GM11168 (cell line): ENCODE measurements at regions not wholly inside any gene's neighbourhood (a gene's known extent, or its start where the extent isn't known, plus 50 kb on each side); places are given as distances from the start of the nearest gene placed in this dataset.
"Not testable (repeated sequence)": the region's sequence is repeated elsewhere in the genome, so short reads cannot be mapped to it uniquely, and the experiment has no call there.

Experiments
- in situ Hi-C: fragments of 300-500 bp; cut with MboI; formaldehyde crosslinking; loops from one replicate; pipeline ENCODE4 v1.12.0; 2022; ENCODE audit warnings: low sequenced_read_pairs; ENCODE audit not compliant: unreplicated experiment

DNA sequence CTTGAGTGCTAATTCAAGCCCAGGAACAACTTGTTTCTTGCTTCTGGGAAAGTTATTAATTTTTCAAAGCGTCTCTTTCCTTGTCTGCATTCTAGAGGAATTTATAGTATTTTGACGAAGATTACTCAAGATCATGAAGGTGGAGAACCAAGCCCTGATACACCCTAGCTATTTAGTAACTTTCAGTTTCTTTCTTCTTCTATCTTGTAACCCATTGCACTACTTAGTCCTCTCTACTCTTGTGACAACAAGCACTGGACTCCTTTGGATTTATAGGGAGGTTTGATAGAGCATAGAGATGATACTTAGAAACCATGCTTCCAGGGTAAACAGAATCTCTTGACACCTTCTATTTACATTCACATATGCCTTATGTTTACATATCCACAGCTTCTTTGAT lies 203.3 kb upstream of the GRM7 start:
- in situ Hi-C loops: no loop called here

DNA sequence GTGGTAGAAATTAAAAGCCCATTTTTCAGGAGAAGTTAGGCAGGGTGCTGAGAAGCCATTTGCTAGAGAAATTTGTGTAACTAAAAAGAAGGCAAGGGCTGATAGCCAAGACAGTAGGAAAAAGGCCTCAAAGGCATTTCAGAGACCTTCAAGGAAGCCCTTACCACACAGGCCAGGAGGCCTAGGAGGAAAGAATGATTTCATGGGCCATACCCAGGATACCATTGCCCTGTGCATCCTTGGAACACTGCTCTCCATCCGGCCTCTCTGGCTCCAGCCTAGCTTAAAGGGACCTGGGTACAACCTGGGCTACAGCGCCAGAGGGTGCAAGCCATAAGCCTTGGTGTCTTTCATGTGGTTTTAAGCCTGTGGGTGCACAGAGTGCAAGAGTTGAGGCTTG lies 193.6 kb upstream of the GRM7 start:
- in situ Hi-C loops: no loop called here

DNA sequence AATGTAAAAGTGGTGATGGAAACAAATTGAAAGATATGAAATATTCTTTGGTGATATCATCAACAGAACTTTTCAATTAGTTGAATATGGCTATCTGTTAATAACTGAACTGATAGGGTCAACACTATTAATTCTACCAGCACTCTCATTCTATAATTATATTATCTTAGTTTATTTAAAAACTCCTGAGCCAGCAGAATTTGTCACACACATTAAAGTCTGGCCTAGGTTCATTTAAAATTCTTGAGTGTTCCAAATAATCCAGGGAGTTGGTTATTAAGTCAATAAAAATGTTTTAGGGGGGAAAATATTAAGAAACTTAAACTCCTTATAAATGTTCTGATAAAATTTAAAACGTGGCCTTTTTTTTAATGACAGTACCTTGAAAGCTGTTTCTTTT lies 189.6 kb upstream of the GRM7 start:
- in situ Hi-C loops: no loop called here

DNA sequence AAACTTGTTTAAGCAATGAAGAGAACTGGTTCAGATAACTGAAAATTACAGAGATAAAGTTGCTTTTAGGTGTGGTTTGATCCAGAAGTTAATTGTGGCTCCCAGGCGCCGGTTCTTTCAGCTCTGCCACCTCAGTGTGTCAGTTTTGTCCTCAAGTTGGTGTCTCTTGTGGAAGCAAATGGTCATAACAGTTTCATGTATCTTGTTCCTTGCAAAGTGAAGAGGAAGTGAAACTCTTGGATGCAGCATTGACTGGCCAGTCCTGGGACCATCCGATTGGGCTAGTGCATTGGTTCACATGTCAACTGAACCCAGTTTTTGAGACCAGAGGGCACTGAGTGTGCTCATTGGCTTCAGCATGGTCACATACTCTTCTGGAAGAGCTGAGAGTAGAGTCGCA lies 181.4 kb upstream of the GRM7 start:
- in situ Hi-C loops: no loop called here

DNA sequence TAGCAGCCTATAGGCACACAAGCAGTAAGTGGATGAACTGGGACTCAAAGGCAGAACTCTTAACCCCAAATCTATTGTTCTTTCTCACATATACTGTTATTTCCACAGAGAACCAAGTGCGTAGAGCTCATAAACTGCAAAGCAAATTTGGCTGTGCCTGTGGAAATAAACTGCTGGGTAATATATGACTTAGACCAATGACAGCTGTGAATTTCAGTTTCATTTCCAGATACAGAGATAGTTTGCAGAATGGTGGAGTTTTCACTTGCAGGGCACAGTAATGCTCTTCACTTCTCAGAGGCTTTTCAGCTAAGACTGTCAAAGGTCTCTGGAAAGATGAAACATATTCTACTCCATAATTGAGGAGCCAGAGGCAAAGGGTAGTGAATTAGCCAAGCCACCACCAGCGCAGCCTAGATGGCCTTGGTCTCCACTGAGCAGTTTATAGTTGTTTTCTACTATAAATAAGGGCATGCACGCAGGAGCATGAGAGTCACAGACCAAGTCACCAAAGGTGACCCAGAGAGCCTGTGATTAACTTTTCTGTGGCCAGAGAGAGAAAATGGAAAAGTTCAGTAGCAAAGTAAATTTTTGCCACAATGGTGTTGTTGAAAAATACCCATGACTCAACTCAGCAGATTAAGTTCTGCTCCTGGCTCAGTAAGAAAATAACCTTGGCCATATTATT lies 180.7 kb upstream of the GRM7 start:
- in situ Hi-C loops: no loop called here

DNA sequence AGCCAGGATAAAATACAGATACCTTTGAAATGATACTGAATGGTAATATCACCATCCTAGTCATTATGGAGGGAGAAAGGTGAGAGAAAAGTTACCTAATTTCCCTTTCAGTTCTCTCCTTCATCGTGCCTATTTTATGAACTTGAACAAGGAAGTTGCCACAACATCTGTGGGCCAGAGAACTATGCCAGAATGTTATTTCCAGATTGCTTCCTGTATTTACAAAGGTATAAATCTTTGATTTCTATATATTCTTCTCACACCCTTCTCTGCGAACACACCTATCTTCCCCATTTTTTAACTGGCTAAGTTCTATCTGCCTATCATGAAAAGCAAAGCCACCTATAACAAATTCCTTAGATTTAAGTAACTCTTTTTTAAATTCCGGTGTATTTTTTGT lies 163.6 kb upstream of the GRM7 start:
- in situ Hi-C loops: no loop called here

DNA sequence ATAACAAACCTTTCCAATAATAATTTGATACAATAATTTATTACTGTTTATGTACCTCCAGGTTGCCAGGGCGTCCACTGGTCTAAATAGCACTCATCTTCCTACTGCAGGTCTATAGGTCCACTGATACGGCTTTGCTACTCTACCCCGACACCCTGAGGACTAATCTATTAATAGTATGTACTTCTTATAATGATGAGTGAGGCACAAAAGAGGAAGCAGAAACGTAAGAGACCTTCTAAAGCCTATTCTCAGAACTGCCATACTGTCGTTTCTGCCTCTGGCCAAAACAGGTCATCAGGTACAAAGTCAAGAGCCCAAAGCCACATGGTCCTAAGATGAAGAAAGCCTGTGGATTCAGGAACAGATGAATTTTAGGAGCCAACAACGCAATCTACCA lies 163.2 kb upstream of the GRM7 start:
- in situ Hi-C loops: no loop called here

DNA sequence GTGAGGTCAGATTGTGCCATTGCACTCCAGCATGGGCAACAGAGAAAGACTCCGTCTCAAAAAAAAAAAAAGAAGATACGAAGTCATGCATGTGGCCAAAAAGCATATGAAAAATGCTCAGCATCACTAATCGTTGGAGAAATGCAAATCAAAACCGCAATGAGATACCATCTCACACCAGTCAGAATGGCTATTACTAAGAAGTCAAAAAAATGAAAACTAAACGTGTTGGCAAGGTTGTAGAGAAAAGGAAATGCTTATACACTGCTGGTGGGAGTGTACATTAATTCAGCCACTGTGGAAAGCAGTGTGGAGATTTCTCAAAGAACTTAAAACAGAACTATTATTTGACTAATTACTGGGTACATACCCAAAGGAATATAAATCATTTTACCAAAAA lies 156.1 kb upstream of the GRM7 start:
- in situ Hi-C loops: not testable (repeated sequence)

DNA sequence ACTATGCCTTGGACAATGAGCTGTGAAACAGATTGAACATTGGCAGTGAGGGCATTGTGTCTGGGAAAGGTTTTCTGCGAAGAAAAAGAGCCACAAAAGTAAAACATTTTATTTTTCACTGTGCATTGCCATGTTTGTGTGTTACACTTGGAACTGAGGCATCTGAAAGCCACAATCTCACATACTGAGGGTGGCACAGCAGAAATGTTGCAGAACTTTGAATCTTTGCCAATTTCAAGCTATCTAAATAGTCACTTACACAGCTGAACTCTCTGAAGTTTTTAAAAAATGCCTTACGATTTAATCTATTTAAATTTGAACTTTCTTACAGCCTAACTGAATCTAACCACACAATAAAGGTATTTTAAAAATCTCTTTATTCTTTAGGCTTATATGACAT lies 154.1 kb upstream of the GRM7 start:
- in situ Hi-C loops: no loop called here

DNA sequence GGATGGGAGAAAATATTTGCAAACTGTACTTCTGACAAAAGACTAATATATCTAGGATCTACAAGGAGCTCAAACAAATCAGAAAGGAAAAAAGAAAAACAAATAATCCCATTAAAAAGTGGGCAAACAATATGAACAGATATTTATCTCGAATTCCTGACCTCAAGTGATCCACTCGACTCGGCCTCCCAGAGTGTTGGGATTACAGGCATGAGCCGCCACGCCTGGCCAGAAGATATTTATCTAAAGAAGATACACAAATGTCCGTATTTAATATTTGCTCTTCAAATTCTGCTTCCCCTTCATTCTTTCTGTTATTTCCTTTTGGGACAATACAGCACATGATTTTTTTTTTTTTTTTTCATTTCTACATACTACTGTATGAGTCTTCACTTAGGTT lies 151.7 kb upstream of the GRM7 start:
- in situ Hi-C loops: no loop called here

DNA sequence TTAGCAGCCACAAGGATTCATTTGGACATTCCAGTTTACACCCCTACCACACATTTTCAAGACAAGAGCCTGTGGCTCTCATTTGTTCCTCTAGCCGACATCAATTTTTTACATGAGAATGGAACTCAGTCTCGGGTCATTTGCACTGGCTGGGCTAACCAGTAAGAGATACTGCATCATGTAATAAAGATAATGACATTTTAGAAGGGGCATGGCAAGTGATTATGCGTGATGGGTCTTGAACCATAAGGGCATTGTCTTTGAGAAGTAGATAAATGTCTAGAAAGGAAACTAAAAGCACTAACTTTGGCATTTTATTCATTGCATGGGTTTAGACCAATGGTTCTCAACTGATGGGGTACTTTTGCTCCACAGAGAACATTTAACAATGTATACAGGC lies 146.0 kb upstream of the GRM7 start:
- in situ Hi-C loops: no loop called here

DNA sequence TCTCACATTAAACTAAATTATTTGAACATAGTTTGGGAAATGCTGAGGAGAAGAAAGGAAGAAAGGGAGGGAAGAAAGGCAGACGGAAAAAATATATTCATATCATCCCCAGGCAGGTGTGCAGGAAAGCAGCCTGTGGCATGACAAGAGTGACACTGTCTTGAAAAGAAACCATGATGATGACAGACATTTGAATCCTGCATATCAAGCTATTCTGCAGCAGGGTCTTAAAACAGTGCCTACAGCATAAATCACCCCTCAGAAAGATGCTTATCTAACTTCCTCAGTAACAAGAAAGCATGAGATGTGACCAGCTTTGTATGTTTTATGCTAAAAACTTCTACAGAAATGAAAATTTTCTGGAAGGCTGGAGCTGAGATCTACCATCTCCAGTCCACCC lies 144.5 kb upstream of the GRM7 start:
- in situ Hi-C loops: no loop called here

DNA sequence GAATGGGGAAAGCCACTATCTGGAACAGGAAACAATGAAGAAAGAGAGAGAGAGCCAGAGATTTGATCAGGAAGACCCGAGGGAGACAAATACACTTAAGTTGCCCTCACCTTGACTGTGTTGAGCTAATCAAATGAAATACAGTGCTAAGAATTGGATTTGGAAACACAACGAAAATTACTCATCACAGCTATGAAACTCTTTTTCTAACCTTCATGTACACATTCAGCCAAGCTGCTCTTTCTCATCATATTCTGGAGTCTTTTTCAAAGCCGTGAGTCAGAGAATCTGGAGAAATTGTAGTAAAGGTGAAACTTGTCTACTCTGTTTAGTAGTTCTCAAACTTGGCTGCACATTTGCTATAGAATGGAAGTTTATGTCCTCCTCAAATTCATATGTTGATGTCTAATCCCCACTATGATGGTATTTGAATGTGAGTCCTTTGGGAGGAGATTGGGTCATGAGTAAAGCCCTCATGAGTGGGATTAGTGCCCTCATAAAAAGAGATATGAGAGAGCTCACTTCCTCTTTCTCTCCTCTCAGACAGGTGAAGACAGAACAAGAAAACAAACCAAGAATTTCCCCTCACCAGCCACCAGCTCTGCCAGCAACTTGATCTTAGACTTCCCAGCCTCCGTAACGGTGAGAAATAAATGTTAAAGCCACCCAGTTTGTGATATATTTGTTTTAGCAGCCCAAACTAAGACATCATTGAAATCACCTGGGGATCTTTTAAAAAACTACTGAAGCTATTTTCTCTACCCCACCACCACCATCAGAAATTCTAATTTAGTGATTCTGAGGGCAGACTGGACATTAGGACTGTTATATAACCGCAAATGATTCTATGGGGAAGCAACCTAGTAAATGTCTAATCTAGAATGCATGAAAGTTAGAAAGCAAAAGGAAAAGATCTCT lies 143.6 kb upstream of the GRM7 start:
- in situ Hi-C loops: no loop called here

DNA sequence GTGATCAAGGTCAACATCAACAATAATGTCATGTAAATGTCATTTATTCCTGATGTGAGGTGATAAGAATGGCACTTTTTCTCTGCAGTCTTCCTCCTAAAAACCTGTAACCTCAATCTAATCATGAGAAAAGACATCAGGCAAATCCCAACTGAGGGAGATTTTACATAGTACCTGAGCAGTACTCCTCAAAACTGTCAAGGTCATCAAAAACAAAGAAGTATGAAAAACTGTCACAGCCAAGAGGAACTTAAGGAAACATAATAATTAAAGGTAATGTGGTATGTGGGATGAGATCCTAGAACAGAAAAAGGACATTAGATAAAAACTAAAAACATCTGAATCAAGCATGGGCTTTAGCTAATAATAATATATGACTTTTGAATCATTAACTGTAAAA lies 140.9 kb upstream of the GRM7 start:
- in situ Hi-C loops: no loop called here

DNA sequence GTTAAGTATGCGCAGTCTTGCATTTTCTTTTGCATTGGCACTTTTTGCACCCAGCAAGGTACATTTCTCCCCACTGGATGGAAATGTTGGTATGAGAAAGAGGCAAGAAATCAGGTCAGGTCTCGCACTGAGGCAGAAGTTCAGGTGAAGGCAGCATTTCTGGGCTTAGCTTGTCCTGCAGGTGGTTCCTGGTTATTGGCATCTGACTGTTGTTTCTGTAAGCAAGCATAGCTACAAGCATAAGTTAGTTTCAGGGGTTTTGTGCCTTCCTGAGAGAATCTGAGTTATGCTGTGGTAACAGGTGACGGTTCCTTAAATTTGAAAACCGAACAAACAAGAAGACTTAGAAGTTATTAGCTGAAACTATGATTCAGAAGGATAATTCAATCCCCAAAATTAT lies 139.4 kb upstream of the GRM7 start:
- in situ Hi-C loops: no loop called here

DNA sequence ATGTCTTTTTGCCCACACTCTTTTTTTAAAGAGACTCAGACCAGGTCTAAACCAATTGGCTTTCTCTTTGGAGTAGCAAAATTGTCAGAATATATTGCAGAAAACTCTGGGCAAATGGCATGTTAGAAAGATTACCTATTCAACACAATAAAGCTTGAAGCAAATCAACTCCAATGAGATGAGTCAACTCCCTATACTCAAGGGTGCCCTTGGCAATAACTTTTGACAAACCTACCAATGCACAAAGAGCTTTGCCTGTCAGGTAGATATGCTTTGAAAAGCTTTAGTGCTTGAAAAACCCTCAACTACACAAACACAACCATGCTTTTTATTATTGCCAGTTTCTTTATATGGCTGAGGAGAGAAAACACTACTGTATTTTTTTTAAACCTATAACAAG lies 137.7 kb upstream of the GRM7 start:
- in situ Hi-C loops: no loop called here

DNA sequence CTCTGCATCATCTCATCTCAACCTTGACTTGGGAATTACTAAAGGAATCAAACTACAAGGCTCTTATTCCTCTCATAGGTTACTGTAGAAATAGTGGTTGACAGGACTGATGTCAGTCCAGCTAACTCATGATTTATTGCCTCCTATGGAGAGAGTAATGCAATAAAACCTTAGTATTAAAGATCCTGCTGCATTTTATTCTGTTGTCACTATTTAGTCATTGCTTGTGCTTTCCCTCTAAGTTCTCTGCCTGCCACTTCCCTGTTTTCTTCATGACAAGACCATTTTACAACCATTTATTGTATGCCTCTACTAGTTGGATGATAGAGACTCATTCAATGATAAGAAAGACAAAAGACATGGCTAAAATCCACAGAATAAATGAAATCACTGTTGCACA lies 134.1 kb upstream of the GRM7 start:
- in situ Hi-C loops: no loop called here

DNA sequence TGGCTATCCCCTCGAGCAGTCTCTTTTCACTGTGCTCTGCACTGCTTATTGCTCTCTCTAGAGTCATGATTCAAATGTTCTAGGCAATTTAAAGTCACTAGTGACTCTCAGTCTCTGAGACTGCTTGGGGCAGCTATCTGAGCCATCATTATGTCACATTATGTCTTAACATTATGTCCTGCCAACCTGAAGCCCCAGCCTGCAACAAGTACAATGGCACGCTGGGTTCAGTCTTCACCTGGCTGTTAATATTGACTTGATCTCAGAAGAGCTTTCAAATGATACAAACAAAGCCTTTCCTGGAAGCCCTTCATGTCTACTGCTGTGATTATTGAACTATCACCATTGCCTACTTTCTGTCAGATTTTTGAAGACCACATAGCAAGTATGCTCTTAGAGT lies 128.1 kb upstream of the GRM7 start:
- in situ Hi-C loops: no loop called here

DNA sequence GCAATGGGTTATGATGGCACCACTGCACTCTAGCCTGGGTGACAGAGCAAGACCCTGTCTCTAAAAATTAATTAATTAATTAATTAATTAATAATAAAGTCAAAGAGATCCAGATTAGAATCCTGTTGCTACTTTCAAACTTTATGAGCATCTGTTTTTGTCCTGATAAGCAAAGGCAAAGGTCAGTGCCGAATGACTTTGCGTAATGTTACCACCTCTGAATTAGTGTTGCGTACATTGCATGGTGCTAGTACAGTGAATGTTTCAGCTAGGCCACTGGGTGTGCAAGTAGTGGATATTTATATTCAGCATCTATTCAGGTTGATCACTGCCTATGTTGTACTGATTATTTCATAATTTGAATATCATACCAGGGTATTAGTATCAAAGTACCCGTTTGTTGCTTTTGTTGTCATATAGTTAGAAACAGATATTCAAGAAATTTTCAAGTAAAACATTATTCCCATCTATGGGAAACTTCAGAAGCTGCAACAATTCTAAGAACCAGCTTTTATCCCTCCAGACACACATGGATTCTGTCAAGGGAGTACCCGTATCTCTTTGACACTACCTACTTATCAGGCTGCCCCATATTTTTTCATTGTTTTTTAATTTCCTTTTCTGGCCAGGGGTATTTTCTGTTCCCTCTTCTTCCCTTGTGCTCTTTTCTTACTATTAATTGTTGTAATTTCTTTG lies 127.1 kb upstream of the GRM7 start:
- in situ Hi-C loops: no loop called here

DNA sequence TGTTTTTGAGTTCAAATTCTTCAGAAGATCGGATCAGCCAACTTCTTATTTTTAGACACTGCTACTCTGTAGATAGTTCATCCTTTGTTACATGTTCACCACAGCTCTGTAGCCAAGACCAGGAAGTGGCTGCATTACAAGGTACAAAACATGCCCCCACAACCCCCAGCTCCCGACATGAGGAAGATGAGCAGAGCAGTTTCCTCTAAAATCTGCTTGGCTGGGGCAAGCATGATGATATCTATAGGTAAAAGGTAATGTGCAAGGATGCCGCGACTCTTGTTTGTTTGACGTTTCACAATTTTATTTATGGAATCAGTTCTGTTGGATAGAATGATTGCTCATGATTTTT lies 126.5 kb upstream of the GRM7 start:
- in situ Hi-C loops: no loop called here

DNA sequence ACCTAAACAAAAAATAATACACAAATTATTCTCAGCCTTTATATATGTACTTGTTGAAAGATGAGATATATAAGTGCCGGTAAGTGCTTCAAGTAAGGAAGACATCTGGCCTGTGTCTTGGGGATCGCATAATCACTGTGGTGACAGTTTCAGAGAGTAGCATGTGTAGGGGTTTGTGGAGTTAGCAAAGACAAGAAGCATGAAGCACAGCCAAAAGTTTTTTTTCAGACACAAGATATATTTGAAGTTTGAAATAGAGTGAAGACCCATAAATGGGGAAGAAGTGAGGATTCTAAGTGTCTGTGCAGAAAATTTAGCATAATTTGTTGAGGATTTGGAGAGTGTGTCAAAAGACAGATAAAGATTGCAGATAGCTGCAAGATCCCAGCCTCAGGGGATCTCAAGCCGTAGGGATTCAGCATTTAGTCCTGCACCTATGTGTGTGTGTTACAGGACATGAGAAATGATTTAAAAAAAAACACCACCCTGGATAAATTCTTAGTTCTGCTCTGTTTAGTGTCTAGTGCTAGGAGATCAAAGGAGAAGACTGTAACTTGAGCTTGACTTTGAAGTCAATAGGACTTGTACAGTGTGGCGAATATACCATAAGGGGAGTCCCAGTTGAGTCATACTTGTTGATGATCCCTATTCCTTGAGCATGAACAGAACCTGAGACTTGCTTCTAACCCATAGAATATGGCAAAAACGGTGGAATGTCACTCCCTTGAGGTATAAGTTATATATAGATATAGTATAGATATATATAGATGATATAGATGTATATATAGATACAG lies 123.9 kb upstream of the GRM7 start:
- in situ Hi-C loops: no loop called here
